HCT116 (cell line): ENCODE measurements at regions not wholly inside any gene's neighbourhood (a gene's known extent, or its start where the extent isn't known, plus 50 kb on each side); places are given as distances from the start of the nearest gene placed in this dataset.
A peak's percentile ranks its signal among the peaks of the same experiment; 100 is the strongest.

Experiments
- ATAC-seq: fragments of 200-7000 bp; cut with Tn5 transposase; 2 replicates; pipeline ENCODE4 v1.9.1; 2020; ENCODE audit warnings: mild to moderate bottlenecking, moderate library complexity
- BruUV-seq: library from RNA; stranded (reverse); fragments of 400-500 nt; replicated peaks from 2 replicates; lab custom pipeline; 2021; lab: Mats Ljungman, UMichigan
- CTCF ChIA-PET: fragments of 300-600 bp; sonication (Branson Sonifier 250); formaldehyde crosslinking; loops from one replicate; lab custom pipeline; 2021; ENCODE audit warnings: antibody characterized with exemption; lab: Charles Lee
- POLR2A ChIA-PET: fragments of 300-600, 350-600 bp; sonication (Branson Sonifier 250); formaldehyde crosslinking; loops from one replicate; lab custom pipeline; 2021; ENCODE audit warnings: antibody characterized with exemption; lab: Charles Lee
- RAD21 ChIA-PET, 2 experiments: fragments of 300-600 bp; sonication (Branson Sonifier 250); formaldehyde crosslinking; loops; one replicate each; lab custom pipeline; 2023; ENCODE audit warnings: low total read pairs in 2 of 2; ENCODE audit not compliant: uncharacterized antibody in 2 of 2, unreplicated experiment in 2 of 2, low non-redundant PET in 1 of 2; lab: Charles Lee
- DNase-seq: peaks from one replicate; pipeline ENCODE4 v3.0.0-alpha.2; 2010; ENCODE audit warnings: low read depth, low spot score
- H2AFZ ChIP-seq: fragments of 200-600 bp; shearing (Covaris generic), sonication (generic); 2 replicates; pipeline ENCODE4 v1.6.1; 2017; ENCODE audit warnings: low read depth, mixed run types, mixed read lengths, antibody characterized with exemption, low read length; ENCODE audit not compliant: poor library complexity, severe bottlenecking
- H3K27ac ChIP-seq: 2 replicates; pipeline ENCODE4 v1.5.1; 2012; ENCODE audit warnings: low read depth, low read length
- H3K27me3 ChIP-seq: fragments of 200-600 bp; sonication (generic); 2 replicates; pipeline ENCODE4 v1.6.1; 2016; ENCODE audit warnings: mixed run types, low read length, mixed read lengths; ENCODE audit not compliant: insufficient read depth
- H3K36me3 ChIP-seq, 2 experiments: fragments of 200-500 bp in 1 of 2; fragments of 200-600 bp in 1 of 2; sonication (Bioruptor generic) in 1 of 2; sonication (generic) in 1 of 2; 2 replicates each; pipeline versions ENCODE4 v1.5.1 to v1.6.1; 2014 to 2016; ENCODE audit warnings: low read length in 2 of 2, inconsistent platforms in 1 of 2, mixed read lengths in 1 of 2, mixed run types in 1 of 2; ENCODE audit not compliant: insufficient read depth in 2 of 2, control insufficient read depth in 1 of 2
- H3K4me1 ChIP-seq, 2 experiments: fragments of 200-600 bp in 1 of 2; sonication (generic) in 1 of 2; 2 replicates each; pipeline versions ENCODE4 v1.5.1 to v1.6.1; 2012 to 2017; ENCODE audit warnings: low read length in 2 of 2, inconsistent platforms in 1 of 2, mild to moderate bottlenecking in 1 of 2, mixed read lengths in 1 of 2, mixed run types in 1 of 2, moderate library complexity in 1 of 2; ENCODE audit not compliant: insufficient read depth in 2 of 2, control insufficient read depth in 1 of 2
- H3K4me2 ChIP-seq: fragments of 200-600 bp; sonication (generic); 2 replicates; pipeline ENCODE4 v1.6.1; 2017; ENCODE audit warnings: mixed run types, low read length, mixed read lengths
- H3K4me3 ChIP-seq, 2 experiments: fragments of 200-600 bp in 1 of 2; sonication (generic) in 1 of 2; replicated peaks in 1 of 2; 2 replicates each; pipeline ENCODE4 v1.5.1; 2011 to 2016; ENCODE audit warnings: low read length in 2 of 2, control low read depth in 1 of 2, low read depth in 1 of 2, mild to moderate bottlenecking in 1 of 2, mixed read lengths in 1 of 2, mixed run types in 1 of 2
- H3K79me2 ChIP-seq: fragments of 200-600 bp; sonication (generic); 2 replicates; pipeline ENCODE4 v1.6.1; 2017; ENCODE audit warnings: mild to moderate bottlenecking, mixed run types, low read length, moderate library complexity, mixed read lengths; ENCODE audit not compliant: insufficient read depth
- H3K9ac ChIP-seq: fragments of 200-600 bp; sonication (generic); 2 replicates; pipeline ENCODE4 v1.6.1; 2016; ENCODE audit warnings: low read length, mixed read lengths
- H3K9me2 ChIP-seq: fragments of 200-600 bp; sonication (generic), shearing (Covaris generic); 2 replicates; pipeline ENCODE4 v1.6.1; 2017; ENCODE audit warnings: mixed run types, mild to moderate bottlenecking, moderate library complexity; ENCODE audit not compliant: insufficient read depth
- H3K9me3 ChIP-seq, 2 experiments: fragments of 200-500 bp in 1 of 2; fragments of 200-600 bp in 1 of 2; sonication (Bioruptor generic) in 1 of 2; sonication (generic) in 1 of 2; 2 replicates each; pipeline ENCODE4 v1.6.1; 2014 to 2017; ENCODE audit warnings: low read length in 2 of 2, mixed read lengths in 2 of 2, inconsistent platforms in 1 of 2, low read depth in 1 of 2, mild to moderate bottlenecking in 1 of 2, mixed run types in 1 of 2, moderate library complexity in 1 of 2; ENCODE audit not compliant: control insufficient read depth in 1 of 2, insufficient read depth in 1 of 2
- H4K20me1 ChIP-seq: fragments of 200-600 bp; sonication (generic), shearing (Covaris generic); 2 replicates; pipeline ENCODE4 v1.6.1; 2017; ENCODE audit warnings: mixed run types, mild to moderate bottlenecking, moderate library complexity; ENCODE audit not compliant: insufficient read depth
- ATF3 ChIP-seq: IDR thresholded peaks from 2 replicates; pipeline ENCODE4 v1.6.1; 2012
- CEBPB ChIP-seq: IDR thresholded peaks from 2 replicates; pipeline ENCODE4 v1.6.1; 2012; ENCODE audit warnings: low read depth
- CTCF ChIP-seq, 3 experiments: fragments of 200-600 bp in 1 of 3; sonication (generic) in 1 of 3; IDR thresholded peaks in 2 of 3; conservative IDR thresholded peaks in 1 of 3; 2 replicates each; pipeline ENCODE4 v1.5.1; 2012 to 2017; ENCODE audit warnings: low read depth in 2 of 3, low read length in 2 of 3, antibody characterized with exemption in 1 of 3, borderline replicate concordance in 1 of 3, control low read depth in 1 of 3, mild to moderate bottlenecking in 1 of 3, mixed read lengths in 1 of 3, mixed run types in 1 of 3, moderate library complexity in 1 of 3; ENCODE audit not compliant: insufficient read depth in 1 of 3
- EGR1 ChIP-seq: IDR thresholded peaks from 2 replicates; pipeline ENCODE4 v1.6.1; 2012; ENCODE audit warnings: low read depth
- EZH2 ChIP-seq: fragments of 200-600 bp; sonication (generic); IDR thresholded peaks from 2 replicates; pipeline ENCODE4 v1.6.1; 2017; ENCODE audit warnings: antibody characterized with exemption, mixed run types
- FOSL1 ChIP-seq: IDR thresholded peaks from 2 replicates; pipeline ENCODE4 v1.6.1; 2012; ENCODE audit warnings: low read depth
- JUND ChIP-seq: IDR thresholded peaks from 2 replicates; pipeline ENCODE4 v1.6.1; 2012
- POLR2A ChIP-seq: IDR thresholded peaks from 2 replicates; pipeline ENCODE4 v1.7.0; 2011; ENCODE audit warnings: borderline replicate concordance; ENCODE audit not compliant: insufficient read depth, insufficient read length; ENCODE audit errors: extremely low read depth
- POLR2AphosphoS5 ChIP-seq: IDR thresholded peaks from 2 replicates; pipeline ENCODE4 v1.6.1; 2011; ENCODE audit warnings: mild to moderate bottlenecking, low read depth, low read length, moderate library complexity
- RAD21 ChIP-seq: IDR thresholded peaks from 2 replicates; pipeline ENCODE4 v1.6.1; 2012; ENCODE audit warnings: low read depth, mild to moderate bottlenecking
- SIN3A ChIP-seq: IDR thresholded peaks from 2 replicates; pipeline ENCODE4 v1.6.1; 2012; ENCODE audit warnings: low read depth
- SP1 ChIP-seq: IDR thresholded peaks from 2 replicates; pipeline ENCODE4 v1.6.1; 2012; ENCODE audit warnings: low read depth
- SRF ChIP-seq: IDR thresholded peaks from 2 replicates; pipeline ENCODE4 v1.6.1; 2012; ENCODE audit warnings: low read depth
- TCF7L2 ChIP-seq: IDR thresholded peaks from 2 replicates; pipeline ENCODE4 v1.7.0; 2011; ENCODE audit warnings: borderline replicate concordance, inconsistent platforms; ENCODE audit not compliant: insufficient read depth, insufficient read length; ENCODE audit errors: extremely low read depth
- ZFX ChIP-seq: fragments of 450-650 bp; IDR thresholded peaks from 2 replicates; pipeline ENCODE4 v1.6.1; 2017
- ZNF274 ChIP-seq: fragments of 200-500 bp; sonication (Bioruptor generic); IDR thresholded peaks from 2 replicates; pipeline ENCODE4 v1.6.1; 2014; ENCODE audit warnings: mild to moderate bottlenecking, low read depth, low read length, inconsistent platforms
- intact Hi-C: fragments of 100-400 bp; cut with micrococcal nuclease; formaldehyde crosslinking; loops from 2 replicates; pipeline ENCODE4 v1.10.0; 2022
- TF ChIP-seq, protein P1 (sequence below): IDR thresholded peaks from 2 replicates; pipeline ENCODE4 v1.6.1; 2012
- TF ChIP-seq, protein P2 (sequence below): IDR thresholded peaks from 2 replicates; pipeline ENCODE4 v1.6.1; 2011; ENCODE audit warnings: mild to moderate bottlenecking, low read length, moderate library complexity; ENCODE audit not compliant: insufficient replicate concordance; ENCODE audit errors: extremely low read depth
- TF ChIP-seq, protein P3 (sequence below): IDR thresholded peaks from 2 replicates; pipeline ENCODE4 v1.6.1; 2012; ENCODE audit warnings: low read depth

DNA sequence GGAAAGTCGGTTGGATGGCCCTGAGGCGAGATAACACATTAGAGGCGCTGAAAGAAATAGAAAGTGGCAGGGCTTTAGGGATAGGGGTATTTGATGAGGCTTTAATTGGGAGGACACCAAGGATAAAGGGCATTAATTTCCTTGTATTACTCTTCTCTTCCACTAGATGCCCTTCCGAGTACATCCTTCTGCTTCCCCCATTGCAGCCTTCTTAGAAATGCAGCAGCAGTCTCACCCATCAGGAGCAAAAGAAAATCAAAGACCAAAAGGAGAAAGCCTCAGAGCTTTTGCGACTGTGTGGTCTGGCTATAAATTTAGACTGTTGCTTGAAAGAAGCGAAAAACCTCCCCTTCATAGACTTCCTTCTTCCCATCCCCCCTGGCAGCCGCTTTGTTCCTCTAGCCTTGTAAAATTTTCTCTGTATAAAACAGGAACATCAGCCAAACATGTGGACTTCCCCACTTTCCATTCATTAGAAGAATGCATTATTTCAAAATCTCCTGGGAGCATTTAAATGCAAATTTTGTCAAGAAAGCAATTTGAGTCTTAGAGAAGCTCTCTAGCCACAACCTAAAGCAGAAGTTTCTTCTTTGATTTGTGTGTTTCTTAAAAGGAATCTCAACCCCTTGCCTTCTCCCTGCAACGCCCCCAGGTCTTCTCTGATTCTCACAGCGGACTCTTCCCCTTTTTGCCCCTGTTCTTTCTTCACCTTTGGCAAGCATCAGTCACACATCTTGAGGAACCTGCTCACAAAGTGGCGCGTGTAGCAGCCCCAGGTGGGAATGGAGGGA lies 76.6 kb downstream of the NDUFS5 start:
- Histone ChIP-seq H3K4me2 (peak overlapping the region; percentile 87), H2AFZ (no peak overlapping the region), H3K9ac (peak overlapping the region; percentile 5; the same call in 1 of the 2 replicates), H4K20me1 (0 out of 2 replicates have a peak, but pooled peaks cover 2% of the 10 kb centered on the region), H3K9me3 (no peaks in the 10 kb centered on the region), H3K4me1 (peaks cover 30 to 52% of the 10 kb centered on the region in 2 experiments; a peak in 3 of 4 replicates), H3K4me3 (no peak overlapping the region), H3K27ac (no peak overlapping the region), H3K27me3 (no peaks in the 10 kb centered on the region), H3K36me3 (no peaks in the 10 kb centered on the region), H3K79me2 (peaks cover 18% of the 10 kb centered on the region), H3K9me2 (no peaks in the 10 kb centered on the region)
- ATAC-seq (peak; percentile 52), DNase-seq (peak; percentile 50)
- intact Hi-C loops = loop anchor here (1.0 to 5.0 kb wide), 7 partner anchors 80 to 620 kb away; no protein-coding TSS in a partner anchor
- BruUV-seq = no TSS peak
- ChIA-PET CTCF (interaction anchor here (0.8 to 1.0 kb wide), 2 partner anchors 156 to 436 kb away, joined by 3 to 5 read pairs; no protein-coding TSS in a partner anchor), POLR2A (no interaction called here), RAD21 (interaction anchor here in 1 of 2 experiments (1.3 kb wide), 1 partner anchor 89 kb away, joined by 3 read pairs; no protein-coding TSS in a partner anchor)
- TF ChIP-seq SP1 (no peak), ZFX (no peak), RAD21 (peak; percentile 99), CEBPB (no peak), FOSL1 (no peak), SIN3A (no peak), EGR1 (no peak), TCF7L2 (no peak), ATF3 (no peak), CTCF (IDR thresholded peaks at IDR 0.05 in 2 of 3, conservative IDR thresholded peaks at IDR 0.05 in 1 of 3; ENCODE audit: borderline replicate concordance in 1 of 3, insufficient read depth in 1 of 3, low read depth in 2 of 3, low read length in 2 of 3) (peak; percentile 56 to 94 (median 71)), EZH2 (no peak), ZNF274 (no peak), POLR2A (no peak), SRF (no peak), POLR2AphosphoS5 (no peak), JUND (no peak)
- TF ChIP-seq, protein P1, sequence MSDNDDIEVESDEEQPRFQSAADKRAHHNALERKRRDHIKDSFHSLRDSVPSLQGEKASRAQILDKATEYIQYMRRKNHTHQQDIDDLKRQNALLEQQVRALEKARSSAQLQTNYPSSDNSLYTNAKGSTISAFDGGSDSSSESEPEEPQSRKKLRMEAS = no peak
- TF ChIP-seq, protein P2, sequence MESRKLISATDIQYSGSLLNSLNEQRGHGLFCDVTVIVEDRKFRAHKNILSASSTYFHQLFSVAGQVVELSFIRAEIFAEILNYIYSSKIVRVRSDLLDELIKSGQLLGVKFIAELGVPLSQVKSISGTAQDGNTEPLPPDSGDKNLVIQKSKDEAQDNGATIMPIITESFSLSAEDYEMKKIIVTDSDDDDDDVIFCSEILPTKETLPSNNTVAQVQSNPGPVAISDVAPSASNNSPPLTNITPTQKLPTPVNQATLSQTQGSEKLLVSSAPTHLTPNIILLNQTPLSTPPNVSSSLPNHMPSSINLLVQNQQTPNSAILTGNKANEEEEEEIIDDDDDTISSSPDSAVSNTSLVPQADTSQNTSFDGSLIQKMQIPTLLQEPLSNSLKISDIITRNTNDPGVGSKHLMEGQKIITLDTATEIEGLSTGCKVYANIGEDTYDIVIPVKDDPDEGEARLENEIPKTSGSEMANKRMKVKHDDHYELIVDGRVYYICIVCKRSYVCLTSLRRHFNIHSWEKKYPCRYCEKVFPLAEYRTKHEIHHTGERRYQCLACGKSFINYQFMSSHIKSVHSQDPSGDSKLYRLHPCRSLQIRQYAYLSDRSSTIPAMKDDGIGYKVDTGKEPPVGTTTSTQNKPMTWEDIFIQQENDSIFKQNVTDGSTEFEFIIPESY = no peak
- TF ChIP-seq, protein P3, sequence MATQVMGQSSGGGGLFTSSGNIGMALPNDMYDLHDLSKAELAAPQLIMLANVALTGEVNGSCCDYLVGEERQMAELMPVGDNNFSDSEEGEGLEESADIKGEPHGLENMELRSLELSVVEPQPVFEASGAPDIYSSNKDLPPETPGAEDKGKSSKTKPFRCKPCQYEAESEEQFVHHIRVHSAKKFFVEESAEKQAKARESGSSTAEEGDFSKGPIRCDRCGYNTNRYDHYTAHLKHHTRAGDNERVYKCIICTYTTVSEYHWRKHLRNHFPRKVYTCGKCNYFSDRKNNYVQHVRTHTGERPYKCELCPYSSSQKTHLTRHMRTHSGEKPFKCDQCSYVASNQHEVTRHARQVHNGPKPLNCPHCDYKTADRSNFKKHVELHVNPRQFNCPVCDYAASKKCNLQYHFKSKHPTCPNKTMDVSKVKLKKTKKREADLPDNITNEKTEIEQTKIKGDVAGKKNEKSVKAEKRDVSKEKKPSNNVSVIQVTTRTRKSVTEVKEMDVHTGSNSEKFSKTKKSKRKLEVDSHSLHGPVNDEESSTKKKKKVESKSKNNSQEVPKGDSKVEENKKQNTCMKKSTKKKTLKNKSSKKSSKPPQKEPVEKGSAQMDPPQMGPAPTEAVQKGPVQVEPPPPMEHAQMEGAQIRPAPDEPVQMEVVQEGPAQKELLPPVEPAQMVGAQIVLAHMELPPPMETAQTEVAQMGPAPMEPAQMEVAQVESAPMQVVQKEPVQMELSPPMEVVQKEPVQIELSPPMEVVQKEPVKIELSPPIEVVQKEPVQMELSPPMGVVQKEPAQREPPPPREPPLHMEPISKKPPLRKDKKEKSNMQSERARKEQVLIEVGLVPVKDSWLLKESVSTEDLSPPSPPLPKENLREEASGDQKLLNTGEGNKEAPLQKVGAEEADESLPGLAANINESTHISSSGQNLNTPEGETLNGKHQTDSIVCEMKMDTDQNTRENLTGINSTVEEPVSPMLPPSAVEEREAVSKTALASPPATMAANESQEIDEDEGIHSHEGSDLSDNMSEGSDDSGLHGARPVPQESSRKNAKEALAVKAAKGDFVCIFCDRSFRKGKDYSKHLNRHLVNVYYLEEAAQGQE = no peak
